RWPE2 (cell line): ENCODE measurements at regions not wholly inside any gene's neighbourhood (a gene's known extent, or its start where the extent isn't known, plus 50 kb on each side); places are given as distances from the start of the nearest gene placed in this dataset.

ENCODE experiments used
- ATAC-seq: fragments of 200-7000 bp; cut with Tn5 transposase; 3 replicates; pipeline ENCODE4 v1.9.1; 2021; ENCODE audit warnings: low read depth
- DNase-seq: peaks from one replicate; pipeline ENCODE4 v3.0.0-alpha.2; 2020; ENCODE audit warnings: low spot score
- H3K27ac ChIP-seq: fragments of 450-650 bp; 2 replicates; pipeline ENCODE4 v1.5.1; 2017; ENCODE audit warnings: mild to moderate bottlenecking; ENCODE audit not compliant: poor library complexity, severe bottlenecking
- H3K27me3 ChIP-seq: fragments of 250-450 bp; sonication (Bioruptor Pico); 2 replicates; pipeline ENCODE4 v1.5.1; 2021; ENCODE audit warnings: mild to moderate bottlenecking, moderate library complexity; ENCODE audit not compliant: insufficient read depth, poor library complexity, severe bottlenecking
- H3K36me3 ChIP-seq: fragments of 250-450 bp; sonication (Bioruptor Pico); 2 replicates; pipeline ENCODE4 v1.5.1; 2020; ENCODE audit warnings: low read depth, mild to moderate bottlenecking, moderate library complexity
- H3K4me1 ChIP-seq: fragments of 250-450 bp; sonication (Bioruptor Pico); 2 replicates; pipeline ENCODE4 v1.5.1; 2021; ENCODE audit warnings: mild to moderate bottlenecking, moderate library complexity; ENCODE audit not compliant: insufficient read depth, poor library complexity, severe bottlenecking
- H3K4me3 ChIP-seq: fragments of 250-450 bp; sonication (Bioruptor Pico); 2 replicates; pipeline ENCODE4 v1.5.1; 2021; ENCODE audit warnings: mild to moderate bottlenecking, moderate library complexity; ENCODE audit not compliant: severe bottlenecking
- H3K9me3 ChIP-seq: fragments of 250-450 bp; sonication (Bioruptor Pico); 2 replicates; pipeline ENCODE4 v1.5.1; 2021; ENCODE audit warnings: mild to moderate bottlenecking, moderate library complexity; ENCODE audit not compliant: severe bottlenecking
- CTCF ChIP-seq: fragments of 450-650 bp; IDR thresholded peaks from one replicate; pipeline ENCODE4 v1.5.1; 2017; ENCODE audit warnings: mild to moderate bottlenecking, moderate library complexity; ENCODE audit not compliant: poor library complexity, severe bottlenecking

- no peak for ATAC-seq
- Histone ChIP-seq H3K4me3 (no peak overlapping the region), H3K36me3 (no peaks in the 10 kb centered on the region), H3K9me3 (no peaks in the 10 kb centered on the region), H3K27ac (no peak overlapping the region), H3K27me3 (no peaks in the 10 kb centered on the region), H3K4me1 (no peaks in the 10 kb centered on the region)
- no peak for TF ChIP-seq CTCF
- DNase-seq = no peak
Measured at GRCh38 chr2:228864131-228864530, 407.0 kb downstream of the PID1 start.

GRCh38 chr2:228860601-228861285, 410.3 kb downstream of the PID1 start:
- H3K9me3 ChIP-seq = no peaks in the 10 kb centered on the region
- H3K27me3 ChIP-seq = no peaks in the 10 kb centered on the region
- no peak overlapping the region for H3K27ac ChIP-seq
- no peak overlapping the region for H3K4me3 ChIP-seq
- H3K36me3 ChIP-seq = no peaks in the 10 kb centered on the region
- ATAC-seq (no peak), DNase-seq (no peak)
- TF ChIP-seq CTCF = no peak
- no peaks in the 10 kb centered on the region for H3K4me1 ChIP-seq

- Histone ChIP-seq H3K4me3 (no peak overlapping the region), H3K36me3 (no peaks in the 10 kb centered on the region), H3K27me3 (no peaks in the 10 kb centered on the region), H3K27ac (no peak overlapping the region), H3K9me3 (no peaks in the 10 kb centered on the region), H3K4me1 (no peaks in the 10 kb centered on the region)
- ATAC-seq (no peak), DNase-seq (no peak)
- TF ChIP-seq CTCF = no peak
Measured at GRCh38 chr2:228853151-228853550, 417.9 kb downstream of the PID1 start.

- Histone ChIP-seq H3K4me3 (no peak overlapping the region), H3K27ac (no peak overlapping the region), H3K36me3 (no peaks in the 10 kb centered on the region), H3K9me3 (no peaks in the 10 kb centered on the region), H3K27me3 (no peaks in the 10 kb centered on the region), H3K4me1 (no peaks in the 10 kb centered on the region)
- ATAC-seq (no peak), DNase-seq (no peak)
- no peak for TF ChIP-seq CTCF
Measured at GRCh38 chr2:228848638-228849037, 422.4 kb downstream of the PID1 start.

GRCh38 chr2:228847684-228848083, 423.4 kb downstream of the PID1 start:
- ATAC-seq = no peak
- no peak for TF ChIP-seq CTCF
- no peak overlapping the region for H3K4me3 ChIP-seq

More at GRCh38 chr2:228847684-228848083, 423.4 kb downstream of the PID1 start:
- Histone ChIP-seq H3K36me3 (no peaks in the 10 kb centered on the region), H3K4me1 (no peaks in the 10 kb centered on the region), H3K9me3 (no peaks in the 10 kb centered on the region), H3K27me3 (no peaks in the 10 kb centered on the region), H3K27ac (no peak overlapping the region)
- no peak for DNase-seq
